Tibial nerve (tissue), 4 donors: ENCODE measurements at regions not wholly inside any gene's neighbourhood (a gene's known extent, or its start where the extent isn't known, plus 50 kb on each side); places are given as distances from the start of the nearest gene placed in this dataset.
"Not testable (repeated sequence)": the region's sequence is repeated elsewhere in the genome, so short reads cannot be mapped to it uniquely, and the experiment has no call there.

Experiments
- DNase-seq, 2 donors: peaks; one replicate each; pipeline ENCODE4 v3.0.0-alpha.2; 2019; ENCODE audit warnings: low spot score in 2 of 2
- H3K27ac ChIP-seq, 4 donors: fragments of 200-600 bp; sonication (generic) in 3 of 4; one replicate each; pipeline ENCODE4 v1.5.1; 2017 to 2019; ENCODE audit warnings: mild to moderate bottlenecking in 1 of 4
- H3K27me3 ChIP-seq, 2 donors: fragments of 200-600 bp; sonication (generic) in 1 of 2; one replicate each; pipeline versions ENCODE4 v1.5.1 to v1.6.0; 2017 to 2019
- H3K36me3 ChIP-seq, 3 donors: fragments of 200-600 bp; sonication (generic); one replicate each; pipeline ENCODE4 v1.5.1; 2018 to 2019
- H3K4me1 ChIP-seq, 4 donors: fragments of 200-600 bp; sonication (generic) in 3 of 4; one replicate each; pipeline ENCODE4 v1.5.1; 2017 to 2019
- H3K4me3 ChIP-seq, 4 donors: fragments of 200-600 bp; sonication (generic) in 3 of 4; one replicate each; pipeline ENCODE4 v1.5.1; 2017 to 2019; ENCODE audit warnings: mild to moderate bottlenecking in 1 of 4, moderate library complexity in 1 of 4
- H3K9me3 ChIP-seq, 4 donors: fragments of 200-600 bp; sonication (generic) in 3 of 4; one replicate each; pipeline ENCODE4 v1.5.1; 2017 to 2019
- CTCF ChIP-seq, 5 experiments: fragments of 200-600 bp in 3 of 5; fragments of 450-650 bp in 2 of 5; sonication (generic) in 3 of 5; IDR thresholded peaks; one replicate each; pipeline ENCODE4 v1.5.1; 2016 to 2019; ENCODE audit warnings: antibody characterized with exemption in 5 of 5, mild to moderate bottlenecking in 3 of 5, moderate library complexity in 2 of 5
- EP300 ChIP-seq, 2 donors: sonication (generic); formaldehyde crosslinking; IDR thresholded peaks; one replicate each; pipeline ENCODE4 v1.6.1; 2017; ENCODE audit warnings: antibody characterized with exemption in 2 of 2, mild to moderate bottlenecking in 1 of 2
- POLR2A ChIP-seq, 2 donors: fragments of 450-650 bp; IDR thresholded peaks; one replicate each; pipeline ENCODE4 v1.6.1; 2017; ENCODE audit warnings: antibody characterized with exemption in 2 of 2, mild to moderate bottlenecking in 2 of 2, moderate library complexity in 2 of 2
- WGBS, 2 donors: methylation state at CpG; one replicate each; pipeline ENCODE4 v1.1.5; 2018; 5-methylcytosine and 5-hydroxymethylcytosine counted together

GRCh38 chr6:155755452-155755851 lies 299.8 kb upstream of the NOX3 start:
- WGBS, 2 donors, result 43 to 48% methylated on average over 3 of the region's 3 CpGs
- TF ChIP-seq CTCF (IDR thresholded peaks at IDR 0.05) (no peak), POLR2A (IDR thresholded peaks at IDR 0.05) (no peak), EP300 (IDR thresholded peaks at IDR 0.05) (no peak)
- H3K4me3 ChIP-seq, result no peak overlapping the region
- H3K36me3 ChIP-seq, result no peaks in the 10 kb centered on the region
- peaks cover 0 to 10% (median 0%) of the 10 kb centered on the region in 4 donors for H3K9me3 ChIP-seq
- H3K27ac ChIP-seq, result no peak overlapping the region
- H3K27me3 ChIP-seq, result no peaks in the 10 kb centered on the region
- DNase-seq, result no peak
- H3K4me1 ChIP-seq, result peaks cover 0 to 8% (median 3%) of the 10 kb centered on the region in 4 donors

- not testable (repeated sequence) for DNase-seq, H3K9me3 ChIP-seq, H3K27ac ChIP-seq, H3K4me3 ChIP-seq, H3K27me3 ChIP-seq, H3K36me3 ChIP-seq, H3K4me1 ChIP-seq
- WGBS, 2 donors, result 77 to 79% methylated on average over 3 of the region's 3 CpGs
These were observed 293.1 kb upstream of the NOX3 start for GRCh38 chr6:155748778-155749177.

GRCh38 chr6:155747491-155747890 lies 291.9 kb upstream of the NOX3 start:
- TF ChIP-seq EP300 (IDR thresholded peaks at IDR 0.05), result no peak
- H3K36me3 ChIP-seq, result no peaks in the 10 kb centered on the region
- H3K4me1 ChIP-seq, result no peaks in the 10 kb centered on the region
- DNase-seq, result no peak
- H3K27me3 ChIP-seq, result no peaks in the 10 kb centered on the region
- peaks cover 0 to 5% (median 0%) of the 10 kb centered on the region in 4 donors for H3K9me3 ChIP-seq
- no peak overlapping the region for H3K4me3 ChIP-seq
- H3K27ac ChIP-seq, result no peak overlapping the region
- WGBS, 2 donors, result 70 to 80% methylated on average over 3 of the region's 3 CpGs

- Histone ChIP-seq H3K9me3 (no peaks in the 10 kb centered on the region), H3K27me3 (no peaks in the 10 kb centered on the region), H3K36me3 (no peaks in the 10 kb centered on the region), H3K27ac (no peak overlapping the region), H3K4me3 (no peak overlapping the region), H3K4me1 (no peaks in the 10 kb centered on the region)
- WGBS, 2 donors, result 93 to 95% methylated on average over 1 of the region's 1 CpG
- TF ChIP-seq CTCF (IDR thresholded peaks at IDR 0.05), result no peak
- TF ChIP-seq POLR2A (IDR thresholded peaks at IDR 0.05), result no peak
- no peak for TF ChIP-seq EP300 (IDR thresholded peaks at IDR 0.05)
- DNase-seq, result no peak
These were observed 285.3 kb upstream of the NOX3 start for GRCh38 chr6:155740781-155741399.

- H3K9me3 ChIP-seq, result no peaks in the 10 kb centered on the region
- H3K27me3 ChIP-seq, result no peaks in the 10 kb centered on the region
- no peak overlapping the region for H3K27ac ChIP-seq
- no peak for TF ChIP-seq POLR2A (IDR thresholded peaks at IDR 0.05)
- TF ChIP-seq EP300 (IDR thresholded peaks at IDR 0.05), result no peak
- no peak for TF ChIP-seq CTCF (IDR thresholded peaks at IDR 0.05)
- no peak for DNase-seq
- H3K36me3 ChIP-seq, result no peaks in the 10 kb centered on the region
- H3K4me1 ChIP-seq, result no peaks in the 10 kb centered on the region
- WGBS, 2 donors, result 84 to 87% methylated on average over 3 of the region's 3 CpGs
- H3K4me3 ChIP-seq, result no peak overlapping the region
These were observed 283.0 kb upstream of the NOX3 start for GRCh38 chr6:155738602-155739105.

- H3K4me3 ChIP-seq, result no peak overlapping the region
- no peaks in the 10 kb centered on the region for H3K9me3 ChIP-seq
- no peaks in the 10 kb centered on the region for H3K36me3 ChIP-seq
- no peak for DNase-seq
- H3K27ac ChIP-seq, result no peak overlapping the region
- 63 to 77% methylated on average over 1 of the region's 1 CpG for WGBS, 2 donors
- H3K4me1 ChIP-seq, result no peaks in the 10 kb centered on the region
- no peaks in the 10 kb centered on the region for H3K27me3 ChIP-seq
- TF ChIP-seq EP300 (IDR thresholded peaks at IDR 0.05), result no peak
- TF ChIP-seq POLR2A (IDR thresholded peaks at IDR 0.05), result no peak
- TF ChIP-seq CTCF (IDR thresholded peaks at IDR 0.05), result no peak
These were observed 261.7 kb upstream of the NOX3 start for GRCh38 chr6:155717374-155717773.
